Calu3 (cell line): ENCODE measurements at regions not wholly inside any gene's neighbourhood (a gene's known extent, or its start where the extent isn't known, plus 50 kb on each side); places are given as distances from the start of the nearest gene placed in this dataset.
"Not testable (repeated sequence)": the region's sequence is repeated elsewhere in the genome, so short reads cannot be mapped to it uniquely, and the experiment has no call there.

Experiments
- BruUV-seq: library from RNA; stranded (reverse); fragments of 400-500 nt; replicated peaks from 2 replicates; lab custom pipeline; 2021; lab: Mats Ljungman, UMichigan
- CTCF ChIA-PET: fragments of 300-600 bp; sonication (Branson Sonifier 250); formaldehyde crosslinking; loops from one replicate; lab custom pipeline; 2022; ENCODE audit warnings: antibody characterized with exemption; lab: Charles Lee
- DNase-seq: peaks from one replicate; pipeline ENCODE4 v3.0.0; 2022
- H3K27ac Mint-ChIP-seq: one replicate; pipeline ENCODE4 v1.8.0; 2022; ENCODE audit warnings: mixed read lengths; ENCODE audit not compliant: unreplicated experiment
- H3K27me3 Mint-ChIP-seq: one replicate; pipeline ENCODE4 v1.8.0; 2022; ENCODE audit warnings: mixed read lengths; ENCODE audit not compliant: unreplicated experiment
- H3K36me3 Mint-ChIP-seq: one replicate; pipeline ENCODE4 v1.8.0; 2022; ENCODE audit warnings: mild to moderate bottlenecking, moderate library complexity, mixed read lengths; ENCODE audit not compliant: insufficient read depth, unreplicated experiment
- H3K4me1 Mint-ChIP-seq: one replicate; pipeline ENCODE4 v1.8.0; 2022; ENCODE audit warnings: mild to moderate bottlenecking, low read depth, mixed read lengths; ENCODE audit not compliant: unreplicated experiment
- H3K4me3 Mint-ChIP-seq: one replicate; pipeline ENCODE4 v1.8.0; 2022; ENCODE audit warnings: mild to moderate bottlenecking, low read depth, moderate library complexity, mixed read lengths; ENCODE audit not compliant: unreplicated experiment
- H3K9me3 Mint-ChIP-seq: one replicate; pipeline ENCODE4 v1.8.0; 2022; ENCODE audit warnings: low read depth, mixed read lengths; ENCODE audit not compliant: unreplicated experiment
- intact Hi-C: fragments of 100-400 bp; cut with micrococcal nuclease; formaldehyde crosslinking; loops from one replicate; pipeline ENCODE4 v1.10.0; 2022; ENCODE audit not compliant: unreplicated experiment
- TF ChIP-seq, protein P1 (sequence below): fragments of 200-600 bp; IDR thresholded peaks from one replicate; pipeline ENCODE4 v1.8.0; 2022; ENCODE audit warnings: antibody characterized with exemption; ENCODE audit not compliant: unreplicated experiment

DNA sequence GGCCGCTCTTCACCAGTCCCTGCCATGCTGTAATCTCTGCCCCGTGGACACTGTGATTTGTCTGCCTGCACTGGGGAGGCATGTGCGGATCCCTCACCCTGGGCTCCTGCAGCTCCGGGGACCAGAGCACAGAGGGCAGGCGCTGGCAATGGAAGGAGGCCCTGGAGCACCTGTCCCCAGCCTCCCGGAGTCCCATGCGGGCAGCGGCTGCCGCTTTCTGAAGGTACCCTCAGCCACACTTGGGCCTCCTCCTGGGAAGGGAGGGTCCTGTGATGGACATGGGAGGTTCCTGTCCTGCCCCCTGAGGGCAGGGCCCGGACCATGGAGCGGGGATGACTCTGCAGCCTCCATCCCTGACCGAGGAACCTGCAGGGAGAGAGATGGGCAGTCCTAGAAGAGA is 297.4 kb upstream of the SFSWAP start:
- no peak for DNase-seq
- Mint-ChIP-seq H3K36me3 (no peaks in the 10 kb centered on the region), H3K27ac (no peak overlapping the region), H3K27me3 (peaks cover 72% of the 10 kb centered on the region), H3K9me3 (peaks cover 7% of the 10 kb centered on the region), H3K4me3 (no peak overlapping the region), H3K4me1 (no peaks in the 10 kb centered on the region)
- BruUV-seq = no TSS peak
- TF ChIP-seq, protein P1, sequence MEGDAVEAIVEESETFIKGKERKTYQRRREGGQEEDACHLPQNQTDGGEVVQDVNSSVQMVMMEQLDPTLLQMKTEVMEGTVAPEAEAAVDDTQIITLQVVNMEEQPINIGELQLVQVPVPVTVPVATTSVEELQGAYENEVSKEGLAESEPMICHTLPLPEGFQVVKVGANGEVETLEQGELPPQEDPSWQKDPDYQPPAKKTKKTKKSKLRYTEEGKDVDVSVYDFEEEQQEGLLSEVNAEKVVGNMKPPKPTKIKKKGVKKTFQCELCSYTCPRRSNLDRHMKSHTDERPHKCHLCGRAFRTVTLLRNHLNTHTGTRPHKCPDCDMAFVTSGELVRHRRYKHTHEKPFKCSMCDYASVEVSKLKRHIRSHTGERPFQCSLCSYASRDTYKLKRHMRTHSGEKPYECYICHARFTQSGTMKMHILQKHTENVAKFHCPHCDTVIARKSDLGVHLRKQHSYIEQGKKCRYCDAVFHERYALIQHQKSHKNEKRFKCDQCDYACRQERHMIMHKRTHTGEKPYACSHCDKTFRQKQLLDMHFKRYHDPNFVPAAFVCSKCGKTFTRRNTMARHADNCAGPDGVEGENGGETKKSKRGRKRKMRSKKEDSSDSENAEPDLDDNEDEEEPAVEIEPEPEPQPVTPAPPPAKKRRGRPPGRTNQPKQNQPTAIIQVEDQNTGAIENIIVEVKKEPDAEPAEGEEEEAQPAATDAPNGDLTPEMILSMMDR = no peak
- intact Hi-C loops = no loop called here
- CTCF ChIA-PET = interaction anchor here (1.3 kb wide), 1 partner anchor 254 kb away, joined by 3 read pairs; no protein-coding TSS in a partner anchor

DNA sequence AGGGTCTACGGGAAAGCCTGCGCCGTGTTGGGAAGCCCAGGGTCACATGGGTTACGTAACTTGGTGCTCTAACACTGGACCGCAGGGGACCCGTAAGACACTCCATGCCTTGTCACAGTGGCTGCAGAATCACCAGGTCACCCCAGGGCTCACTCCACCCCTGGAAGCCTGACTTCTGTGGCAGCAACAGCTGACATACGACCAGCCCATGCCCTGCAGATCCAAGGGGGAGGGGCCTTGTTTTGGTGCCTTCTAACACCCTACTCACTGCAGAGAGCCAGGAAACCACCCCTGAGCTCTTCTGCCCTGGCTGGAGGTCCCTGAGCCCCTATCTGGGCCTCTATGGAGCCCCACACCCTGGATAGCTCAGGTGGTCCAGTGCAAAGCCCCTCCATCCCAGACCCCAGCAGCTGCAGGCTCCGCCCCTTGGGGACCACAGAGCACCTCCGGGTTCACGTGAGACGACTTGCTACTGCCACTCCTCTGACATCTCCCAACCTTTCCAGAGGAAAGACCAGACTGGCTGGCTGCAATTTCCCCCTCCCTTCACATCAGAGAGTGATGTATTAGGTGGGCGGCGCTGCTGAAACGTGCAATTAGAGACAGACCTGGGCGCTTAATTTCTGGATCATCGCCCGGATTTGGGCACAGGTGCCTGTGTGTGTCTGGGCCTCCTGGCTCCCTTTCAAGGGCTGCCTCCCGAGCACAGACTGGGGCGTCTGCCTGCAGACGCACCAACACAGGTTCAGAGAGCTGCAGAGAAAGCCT is 296.6 kb upstream of the SFSWAP start:
- CTCF ChIA-PET, H3K9me3 Mint-ChIP-seq, DNase-seq, intact Hi-C loops, BruUV-seq, H3K4me3 Mint-ChIP-seq, H3K27ac Mint-ChIP-seq, H3K4me1 Mint-ChIP-seq, H3K36me3 Mint-ChIP-seq: not testable (repeated sequence)
- peaks cover 72% of the 10 kb centered on the region for H3K27me3 Mint-ChIP-seq

DNA sequence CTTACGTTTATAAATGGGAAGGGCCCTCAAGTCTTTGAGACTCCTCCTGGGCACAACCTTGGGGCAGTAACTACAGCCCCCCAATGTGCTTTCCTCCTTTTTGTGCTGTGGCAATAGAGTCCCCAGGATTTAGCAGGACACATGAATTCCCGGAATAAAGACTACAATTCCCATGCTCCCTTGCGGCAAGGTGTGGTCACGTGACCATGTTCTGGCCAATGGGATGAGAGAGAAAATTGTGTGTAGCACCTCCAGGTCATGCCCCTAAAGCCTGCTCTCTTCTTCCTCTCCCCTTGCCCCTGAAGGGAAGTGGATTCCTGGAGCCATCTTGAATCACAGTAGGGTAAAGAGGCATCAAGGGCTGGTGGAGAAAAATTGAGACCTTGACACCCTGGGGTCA is 295.1 kb upstream of the SFSWAP start:
- no peaks in the 10 kb centered on the region for H3K4me1 Mint-ChIP-seq
- CTCF ChIA-PET = no interaction called here
- peaks cover 4% of the 10 kb centered on the region for H3K9me3 Mint-ChIP-seq
- H3K36me3 Mint-ChIP-seq = no peaks in the 10 kb centered on the region
- no TSS peak for BruUV-seq
- H3K27ac Mint-ChIP-seq = no peak overlapping the region
- peak; percentile 31 for DNase-seq
- H3K4me3 Mint-ChIP-seq = no peak overlapping the region
- intact Hi-C loops = no loop called here
- H3K27me3 Mint-ChIP-seq = peaks cover 72% of the 10 kb centered on the region
- TF ChIP-seq, protein P1 = no peak

- no peak overlapping the region for H3K27ac Mint-ChIP-seq
- H3K4me3 Mint-ChIP-seq = no peak overlapping the region
- CTCF ChIA-PET = no interaction called here
- no TSS peak for BruUV-seq
- H3K27me3 Mint-ChIP-seq = peaks cover 72% of the 10 kb centered on the region
- peaks cover 4% of the 10 kb centered on the region for H3K9me3 Mint-ChIP-seq
- H3K36me3 Mint-ChIP-seq = no peaks in the 10 kb centered on the region
- TF ChIP-seq, protein P1 = no peak
- DNase-seq = no peak
- H3K4me1 Mint-ChIP-seq = no peaks in the 10 kb centered on the region
- intact Hi-C loops = no loop called here
Observed at GRCh38 chr12:131418121-131418520, 292.8 kb upstream of the SFSWAP start.

DNA sequence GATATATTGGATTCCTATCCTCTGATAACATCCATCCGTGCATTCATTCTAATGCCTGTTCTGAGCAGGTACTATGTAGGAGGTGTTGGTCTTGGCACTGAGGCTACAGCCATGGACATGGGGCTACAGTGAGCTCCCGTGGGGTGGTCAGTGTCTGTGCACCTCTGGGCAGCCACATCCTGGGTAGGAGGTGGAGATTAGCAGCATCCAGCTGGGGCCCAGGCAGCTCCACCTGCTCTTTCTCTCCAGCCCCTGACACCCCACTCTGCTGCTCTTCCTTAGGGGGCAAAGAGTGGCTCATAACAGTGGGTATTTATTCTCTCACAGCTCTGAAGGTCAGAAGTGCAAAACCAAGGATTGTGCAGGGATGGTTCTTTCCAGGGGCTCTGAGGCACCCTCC is 292.0 kb upstream of the SFSWAP start:
- H3K4me1 Mint-ChIP-seq = no peaks in the 10 kb centered on the region
- intact Hi-C loops = no loop called here
- DNase-seq = no peak
- TF ChIP-seq, protein P1 = no peak
- no TSS peak for BruUV-seq
- H3K27me3 Mint-ChIP-seq = peaks cover 79% of the 10 kb centered on the region
- H3K4me3 Mint-ChIP-seq = no peak overlapping the region
- no peak overlapping the region for H3K27ac Mint-ChIP-seq
- CTCF ChIA-PET = no interaction called here
- no peaks in the 10 kb centered on the region for H3K36me3 Mint-ChIP-seq
- H3K9me3 Mint-ChIP-seq = peaks cover 7% of the 10 kb centered on the region
